DMS 273 treated with DMSO at 0.1 percent for 48 hours (cell line): ENCODE measurements at regions not wholly inside any gene's neighbourhood (a gene's known extent, or its start where the extent isn't known, plus 50 kb on each side); places are given as distances from the start of the nearest gene placed in this dataset.

Experiments
- DNase-seq: peaks from one replicate; lab custom pipeline; 2025; lab: John Stamatoyannopoulos, UW

GRCh38 chrX:93598076-93598475 lies 75.3 kb downstream of the NAP1L3 start:
- peak; percentile 28 for DNase-seq

- DNase-seq, result peak; percentile 47
Measured at GRCh38 chrX:93594780-93595179, 78.6 kb downstream of the NAP1L3 start.

DNA sequence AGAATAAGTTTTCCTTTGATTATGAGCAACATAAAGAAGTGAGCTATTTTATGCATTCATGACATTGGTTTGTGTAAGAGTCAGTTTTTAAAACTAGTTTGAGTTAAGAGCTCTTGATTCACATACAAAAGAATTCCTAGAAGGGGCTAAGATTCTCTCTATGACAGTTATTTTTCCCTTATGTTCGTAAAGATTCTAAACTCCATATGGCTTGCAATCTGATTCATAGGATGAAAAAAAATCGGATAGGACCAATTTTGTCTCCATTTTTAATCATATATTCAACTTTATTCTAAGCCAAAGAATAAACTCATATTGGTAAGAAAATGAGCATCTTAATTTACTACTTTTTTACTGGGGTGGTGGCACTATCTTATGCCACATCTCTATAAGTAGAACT lies 79.4 kb downstream of the NAP1L3 start:
- no peak for DNase-seq

GRCh38 chrX:93591398-93591797 lies 82.0 kb downstream of the NAP1L3 start:
- no peak for DNase-seq

GRCh38 chrX:93585661-93586060 lies 87.7 kb downstream of the NAP1L3 start:
- DNase-seq, result no peak

- DNase-seq, result peak; percentile 58
Measured at GRCh38 chrX:93580634-93581033, 92.7 kb downstream of the NAP1L3 start.

- DNase-seq, result peak; percentile 3
Measured at GRCh38 chrX:93538575-93538974, 134.8 kb downstream of the NAP1L3 start.

GRCh38 chrX:93528917-93529316 lies 144.5 kb downstream of the NAP1L3 start:
- no peak for DNase-seq
